T-helper 2 cell treated with Interferon-gamma antibody and Interleukin-4, amounts not matched to agents 100 ng/mL and 5 ng/mL, for 36 hours (primary cell): ENCODE measurements at regions not wholly inside any gene's neighbourhood (a gene's known extent, or its start where the extent isn't known, plus 50 kb on each side); places are given as distances from the start of the nearest gene placed in this dataset.

ENCODE experiments used
- intact Hi-C: fragments of 100-400 bp; cut with micrococcal nuclease; formaldehyde crosslinking; loops from one replicate; pipeline ENCODE4 v1.15.1; 2023

GRCh38 chr1:114232691-114233090 lies 79.0 kb upstream of the SYT6 start:
- intact Hi-C loops, result no loop called here

GRCh38 chr1:114231301-114231700 lies 77.6 kb upstream of the SYT6 start:
- intact Hi-C loops, result no loop called here

GRCh38 chr1:114229368-114229767 lies 75.7 kb upstream of the SYT6 start:
- intact Hi-C loops, result no loop called here

- intact Hi-C loops, result no loop called here
Observed at GRCh38 chr1:114227059-114227458, 73.4 kb upstream of the SYT6 start.

GRCh38 chr1:114224196-114224907 lies 70.7 kb upstream of the SYT6 start:
- intact Hi-C loops, result no loop called here

DNA sequence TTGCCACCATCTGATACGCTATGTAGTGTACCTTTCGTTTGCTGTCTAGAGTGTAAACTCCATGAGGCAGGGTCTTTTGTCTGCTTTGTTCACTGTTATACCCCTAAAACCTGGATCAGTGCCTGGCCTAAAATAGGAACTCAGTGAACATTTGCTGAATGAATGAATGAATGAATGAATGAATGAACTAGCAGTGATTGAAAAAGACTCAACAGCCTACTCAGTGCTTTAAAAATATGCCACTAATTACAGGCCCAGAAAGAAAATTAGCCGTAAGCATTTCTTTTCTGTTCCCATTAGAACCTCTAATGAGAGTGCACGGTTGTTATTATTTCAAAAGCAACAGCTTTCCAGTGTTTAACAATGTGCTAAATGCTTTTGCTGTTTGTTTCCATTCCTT lies 69.3 kb upstream of the SYT6 start:
- intact Hi-C loops, result no loop called here

DNA sequence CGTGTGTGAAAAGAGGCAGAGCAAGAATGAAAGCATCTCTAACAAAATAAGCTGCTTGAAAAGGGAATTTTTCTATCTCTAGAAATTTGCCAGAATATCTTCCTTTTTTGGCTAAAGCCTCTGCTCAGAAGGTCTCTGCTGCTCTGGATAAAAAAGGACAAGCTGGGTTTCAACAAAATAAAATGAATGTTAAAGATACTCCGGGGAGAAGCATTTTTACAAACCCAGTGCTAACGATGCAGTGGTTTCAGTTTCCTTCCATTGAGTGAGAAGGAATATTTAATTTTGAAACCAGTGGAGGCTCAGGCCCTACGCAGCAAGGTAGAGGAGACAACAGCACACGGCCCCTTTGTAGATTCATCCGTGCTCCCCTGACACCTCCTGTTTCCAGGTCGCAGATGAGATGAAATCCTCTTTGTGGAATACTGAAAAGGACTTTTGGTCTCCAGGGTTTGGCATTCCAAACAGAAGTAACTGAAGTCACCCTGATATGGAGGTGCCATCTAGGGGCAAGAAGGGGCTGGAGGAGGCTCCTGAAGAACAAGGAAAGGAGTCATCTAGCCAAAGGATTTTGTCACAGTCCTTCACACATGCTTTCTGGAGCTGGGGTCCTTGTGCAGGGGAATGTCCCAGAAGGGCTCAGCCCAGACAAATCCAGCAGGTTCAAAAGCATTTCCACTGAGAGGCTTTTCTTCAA lies 65.7 kb upstream of the SYT6 start:
- intact Hi-C loops, result no loop called here

DNA sequence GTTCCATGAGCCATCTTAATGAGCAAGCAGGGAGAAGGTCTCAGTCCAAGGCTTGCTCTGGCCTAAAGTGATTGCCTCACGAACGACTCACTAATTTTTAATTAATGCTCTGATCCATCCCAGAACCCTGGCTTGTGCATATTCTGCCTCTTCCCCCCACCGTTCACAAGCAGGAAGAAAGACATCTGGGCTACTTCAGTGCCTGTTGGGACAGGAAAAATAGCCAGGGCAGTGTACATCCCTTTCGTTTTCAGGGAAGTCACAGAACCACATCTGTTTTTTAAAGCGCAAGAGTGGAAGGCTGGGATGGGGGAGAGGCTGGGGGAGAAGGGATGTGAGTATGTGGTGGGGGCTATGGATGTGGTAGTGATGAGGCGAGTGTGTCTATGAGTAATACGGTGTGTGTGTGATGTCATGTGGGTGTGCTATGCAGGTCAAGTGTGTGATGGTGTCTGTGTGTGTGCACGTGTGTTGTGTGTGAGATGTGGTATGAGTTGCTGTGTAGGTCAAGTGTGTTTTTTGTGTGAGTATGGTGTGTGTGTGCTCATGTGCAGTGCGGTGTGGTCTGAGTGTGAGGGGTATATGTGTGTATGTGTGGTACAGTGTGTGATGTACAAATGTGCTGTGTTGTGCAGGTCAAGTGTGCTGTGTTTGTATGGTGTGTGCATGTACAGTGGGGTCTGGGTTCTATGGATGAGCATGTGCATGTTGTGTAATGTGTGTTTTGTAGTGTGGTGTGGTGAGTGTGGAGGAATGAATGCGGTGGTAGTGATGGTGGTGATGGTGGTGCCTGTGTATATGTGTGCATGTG lies 64.9 kb upstream of the SYT6 start:
- intact Hi-C loops, result no loop called here

- intact Hi-C loops, result no loop called here
Observed at GRCh38 chr1:114216431-114217173, 62.9 kb upstream of the SYT6 start.

DNA sequence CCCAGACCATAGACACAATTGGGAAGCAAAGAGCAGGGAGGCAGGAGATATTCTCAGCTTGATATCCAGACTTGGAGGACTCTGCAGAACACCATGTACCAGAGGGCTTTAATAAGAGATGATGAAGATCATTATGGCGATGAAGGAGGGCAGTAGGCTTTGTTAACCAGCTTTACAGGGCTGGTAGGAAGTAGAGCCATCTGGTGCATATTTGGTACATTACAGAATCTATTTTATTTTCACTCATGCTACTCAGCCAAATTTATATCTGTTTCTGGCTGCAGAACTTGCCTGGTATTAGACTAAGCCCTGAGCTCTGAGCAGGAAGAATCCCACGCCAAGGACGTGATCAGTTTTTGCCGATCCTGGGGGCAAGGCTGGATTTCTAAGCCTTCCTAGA lies 61.8 kb upstream of the SYT6 start:
- intact Hi-C loops, result no loop called here

DNA sequence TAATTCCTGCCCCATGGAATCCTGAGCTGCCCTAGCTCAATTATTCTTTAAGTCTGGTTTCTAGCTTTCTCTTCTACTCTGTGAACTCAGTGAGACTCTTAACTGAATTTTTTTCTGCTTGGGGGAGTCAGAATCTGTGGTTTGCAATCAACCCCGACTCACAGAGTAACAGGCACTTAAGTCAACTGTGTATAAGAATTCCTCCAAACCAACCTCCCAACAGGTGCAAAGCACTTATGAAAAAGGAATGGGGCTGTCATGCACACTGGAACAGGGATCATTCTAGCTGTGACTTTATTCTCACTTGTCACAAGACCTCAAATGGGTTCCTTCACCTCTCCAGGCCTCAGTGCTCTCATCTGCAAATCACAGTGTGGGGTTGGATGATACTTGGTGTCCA lies 60.3 kb upstream of the SYT6 start:
- intact Hi-C loops, result no loop called here

DNA sequence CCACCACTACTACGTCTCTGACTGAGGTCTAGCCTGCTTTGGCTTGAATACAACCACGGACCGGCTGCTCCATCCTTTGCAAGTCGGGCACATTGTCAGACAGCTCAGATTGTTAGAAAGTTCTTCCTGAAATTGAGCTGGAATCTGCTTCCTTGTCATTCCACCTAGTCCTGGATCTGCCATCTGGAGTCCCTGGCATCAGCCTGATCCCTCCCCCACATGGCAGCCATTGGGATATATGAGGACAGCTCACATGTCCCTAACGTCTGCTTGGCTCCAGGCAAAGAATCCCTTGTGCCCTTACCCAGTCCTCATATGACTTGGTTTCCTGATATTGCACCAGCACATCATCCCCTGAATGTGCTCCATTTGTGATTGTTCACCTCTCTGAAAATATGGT lies 56.3 kb upstream of the SYT6 start:
- intact Hi-C loops, result no loop called here

DNA sequence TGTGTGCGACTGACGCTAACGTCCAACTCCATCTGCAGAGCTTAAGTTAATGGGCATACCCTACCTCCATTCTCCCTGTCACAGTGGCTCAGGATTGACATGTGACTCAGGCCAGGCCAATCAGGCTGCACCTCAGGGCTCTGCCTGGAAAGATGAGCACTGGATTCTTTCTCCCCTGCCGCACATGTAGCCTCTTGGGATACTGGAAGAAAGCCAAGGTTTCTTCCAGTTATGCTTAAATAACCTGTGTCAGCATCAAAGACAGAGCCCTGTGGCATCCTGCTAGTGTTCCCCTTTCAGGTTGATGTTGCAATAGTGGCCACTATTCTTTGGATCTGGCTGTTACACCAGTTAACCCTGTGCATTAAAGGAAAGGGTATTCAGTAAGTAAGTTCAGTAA lies 55.0 kb upstream of the SYT6 start:
- intact Hi-C loops, result no loop called here

- intact Hi-C loops, result no loop called here
Observed at GRCh38 chr1:114208106-114208505, 54.4 kb upstream of the SYT6 start.

DNA sequence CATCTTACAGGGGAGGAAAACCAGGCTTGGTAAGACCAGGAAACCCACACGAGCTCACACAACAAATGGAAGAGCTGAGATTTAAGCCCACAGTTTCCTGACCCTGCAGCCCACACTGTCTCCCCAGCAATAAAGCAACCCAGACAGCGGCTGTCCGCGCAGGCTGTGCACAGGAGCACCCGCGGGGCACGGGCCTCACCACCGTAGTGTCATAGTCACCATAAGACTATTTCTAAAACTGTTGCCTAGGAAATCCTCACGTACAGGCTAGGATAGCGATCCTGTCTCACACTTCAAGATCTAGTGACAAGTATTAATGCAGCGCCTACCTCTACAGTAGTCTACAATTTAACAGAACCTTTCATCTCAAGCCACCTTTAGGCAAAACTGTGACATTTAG lies 54.0 kb upstream of the SYT6 start:
- intact Hi-C loops, result no loop called here

- intact Hi-C loops, result no loop called here
Observed at GRCh38 chr1:114206392-114206791, 52.7 kb upstream of the SYT6 start.

- intact Hi-C loops, result no loop called here
Observed at GRCh38 chr1:114203595-114204128, 50.0 kb upstream of the SYT6 start.
